ENCODE measurements at regions not wholly inside any gene's neighbourhood (a gene's known extent, or its start where the extent isn't known, plus 50 kb on each side); places are given as distances from the start of the nearest gene placed in this dataset.
"Not testable (repeated sequence)": the region's sequence is repeated elsewhere in the genome, so short reads cannot be mapped to it uniquely, and the experiment has no call there.

DNA sequence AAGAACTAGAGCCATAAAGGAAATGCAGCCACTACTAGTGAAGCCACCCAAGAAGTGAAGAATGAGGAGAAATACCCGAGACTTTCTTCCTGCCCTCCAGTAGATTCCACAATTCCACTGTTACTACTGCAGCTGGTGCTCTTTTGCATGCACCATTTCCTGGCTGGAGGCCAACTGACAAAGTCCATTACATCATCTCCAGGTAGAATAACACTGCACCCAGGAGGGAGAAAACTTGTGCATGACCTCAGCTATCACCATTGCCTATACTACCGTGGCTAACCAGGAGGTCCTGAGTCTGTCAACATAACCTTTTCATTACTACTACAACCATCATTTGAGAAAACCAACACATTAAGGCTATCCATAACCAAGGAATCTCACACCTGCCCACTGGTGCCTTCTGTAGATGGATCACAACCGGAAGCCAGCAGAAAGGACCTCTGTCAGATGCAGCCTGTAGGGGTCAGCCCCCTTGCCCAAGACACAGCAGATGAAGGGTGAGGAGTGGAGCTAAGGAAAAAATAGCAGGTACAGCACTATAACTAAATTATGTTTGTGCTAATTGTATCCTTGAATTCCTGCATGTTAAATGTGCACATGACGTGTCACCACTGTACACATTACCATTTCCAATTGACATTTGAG, 200.8 kb upstream of the C2CD4B start:
- DNase-seq, result no peak

DNA sequence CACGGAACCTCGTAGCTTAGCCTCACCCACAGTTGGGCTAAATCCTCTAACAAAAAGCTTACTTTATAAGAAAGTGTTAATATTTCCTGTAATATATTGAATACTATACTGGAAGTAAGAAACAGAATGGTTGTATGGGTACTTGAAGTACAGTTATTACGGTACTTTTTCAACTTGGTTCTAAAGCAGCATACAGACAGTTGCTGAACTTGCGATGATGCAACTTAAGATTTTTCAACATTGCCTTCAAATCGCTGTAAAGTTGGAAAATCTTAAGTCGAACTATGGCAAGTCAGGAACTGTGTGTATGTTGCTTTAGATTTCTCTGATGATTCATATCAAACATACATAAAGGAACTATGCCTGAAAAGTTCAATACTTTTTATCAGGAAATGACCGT, 204.4 kb upstream of the C2CD4B start:
- DNase-seq, result no peak

DNA sequence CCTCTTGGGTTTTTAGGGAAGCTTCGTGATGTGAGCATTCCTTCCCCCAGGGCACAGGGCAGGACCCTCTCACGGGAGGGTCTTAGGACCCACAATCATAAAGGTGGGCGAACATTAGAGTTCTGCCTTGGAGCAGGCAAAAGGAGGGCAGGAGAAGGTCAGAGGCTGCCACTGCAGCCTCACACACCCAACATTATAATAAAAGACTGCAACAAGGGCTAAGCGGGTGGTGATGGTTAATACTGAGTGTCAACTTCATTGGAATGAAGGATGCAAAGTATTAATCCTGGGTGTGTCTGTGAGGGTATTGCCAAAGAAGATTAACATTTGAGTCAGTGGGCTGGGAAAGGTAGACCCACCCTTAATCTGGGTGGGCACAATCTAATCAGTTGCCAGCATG, 206.6 kb upstream of the C2CD4B start:
- DNase-seq, result not testable (repeated sequence)

DNA sequence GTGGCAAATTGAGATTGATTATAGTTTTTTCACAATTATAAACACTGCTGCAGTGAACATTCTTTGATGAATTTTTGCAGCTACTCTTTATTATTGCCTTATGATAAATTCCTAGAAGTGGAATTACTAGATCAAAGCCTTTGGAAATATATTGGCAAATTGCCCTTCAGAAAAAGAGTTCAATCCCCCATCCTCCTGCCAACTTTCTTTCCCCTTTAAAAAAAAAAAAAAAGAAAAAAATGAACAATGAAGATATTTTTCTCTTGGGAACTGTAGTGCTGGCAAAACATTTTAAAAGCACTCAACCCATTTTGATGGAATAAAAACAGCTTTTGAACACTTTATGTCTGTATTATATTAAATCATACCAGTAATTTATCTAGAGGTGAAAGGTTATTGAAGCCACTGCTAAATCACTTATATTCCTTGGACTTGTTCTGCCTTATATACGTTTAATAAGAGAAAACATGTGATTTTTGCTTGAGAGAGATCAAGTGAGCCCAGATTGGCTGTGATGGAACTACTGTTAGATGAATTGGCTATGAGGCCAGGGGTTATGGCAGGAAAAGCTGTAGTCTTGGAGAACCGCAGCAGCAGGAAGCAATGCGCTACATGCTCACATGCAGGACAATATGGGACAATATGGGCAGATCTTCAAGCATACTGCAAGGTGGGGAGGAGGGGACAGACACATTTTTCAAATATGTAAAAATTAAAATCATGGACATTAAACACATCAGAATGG, 212.8 kb upstream of the C2CD4B start:
- DNase-seq, result peak; percentile 60

DNA sequence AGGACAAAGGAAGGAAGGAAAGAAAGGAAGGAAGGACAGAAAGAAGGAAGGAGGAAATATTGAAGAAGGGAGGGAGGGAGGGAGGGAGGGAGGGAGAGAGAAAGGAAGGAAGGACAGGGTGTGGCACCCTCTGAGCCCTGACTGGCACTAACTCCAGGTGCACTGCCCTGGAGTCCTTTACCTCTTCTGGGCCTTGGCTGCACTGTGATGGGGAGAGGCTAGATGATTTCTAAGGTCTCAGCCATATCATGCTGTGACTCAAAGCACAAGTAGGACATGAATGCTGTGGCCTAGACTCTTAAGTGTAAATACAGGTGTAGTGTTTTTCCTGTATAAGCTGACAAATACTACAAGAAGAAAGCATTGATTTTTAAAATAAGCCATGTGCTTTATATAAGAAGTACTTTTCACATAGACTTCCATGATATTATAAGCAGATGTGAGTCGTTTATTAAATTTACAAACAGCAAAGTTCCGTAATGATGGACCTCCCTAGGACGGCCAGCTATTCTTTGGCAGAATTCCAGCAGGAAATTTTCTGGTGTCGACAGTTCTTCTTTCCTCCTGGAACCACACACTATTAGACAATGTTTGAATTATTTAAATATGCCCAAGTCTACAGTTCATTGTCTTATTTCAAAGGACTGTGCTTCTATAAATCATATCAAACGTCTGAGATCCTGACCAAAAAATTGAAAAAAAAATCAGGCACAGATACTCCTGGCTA, 213.8 kb upstream of the C2CD4B start:
- no peak for DNase-seq

DNA sequence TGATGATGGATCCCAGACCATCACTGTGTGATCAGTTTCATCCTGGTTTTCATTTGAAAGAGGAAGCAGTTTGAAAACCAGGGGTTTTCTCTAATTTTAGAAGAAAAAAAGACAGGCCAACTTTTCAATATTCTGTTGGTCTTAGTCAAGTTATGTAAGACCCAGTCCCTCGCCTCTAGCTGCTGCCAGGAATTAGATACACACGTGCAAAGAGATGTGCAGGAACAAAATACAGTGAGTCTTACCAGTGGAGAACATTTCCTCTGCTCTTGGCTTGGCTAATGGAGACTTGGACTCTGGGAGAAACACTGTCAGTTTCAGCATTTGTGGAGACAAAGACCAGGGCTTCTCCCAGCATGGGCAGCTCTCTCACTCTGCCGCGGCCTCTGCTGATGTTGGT, 214.9 kb upstream of the C2CD4B start:
- no peak for DNase-seq

DNA sequence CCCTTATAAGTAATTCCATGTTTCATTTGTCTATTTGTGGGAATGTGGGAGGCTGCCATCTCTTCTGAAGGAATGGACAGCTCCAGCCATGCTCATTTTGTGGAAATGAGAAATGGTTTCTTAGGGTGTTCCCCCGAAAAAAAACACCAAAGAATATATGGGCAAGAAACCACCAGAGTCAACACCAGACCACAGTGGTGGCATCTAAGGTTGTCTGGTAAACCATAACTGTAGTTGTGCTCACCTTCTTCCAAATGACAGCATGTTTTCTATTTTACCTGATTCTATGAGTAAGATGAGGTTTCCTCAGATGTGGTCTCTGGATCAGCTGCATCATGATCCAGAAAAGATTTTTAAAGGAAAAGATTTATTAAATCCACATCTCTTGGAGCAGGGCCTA, 217.0 kb upstream of the C2CD4B start:
- no peak for DNase-seq

DNA sequence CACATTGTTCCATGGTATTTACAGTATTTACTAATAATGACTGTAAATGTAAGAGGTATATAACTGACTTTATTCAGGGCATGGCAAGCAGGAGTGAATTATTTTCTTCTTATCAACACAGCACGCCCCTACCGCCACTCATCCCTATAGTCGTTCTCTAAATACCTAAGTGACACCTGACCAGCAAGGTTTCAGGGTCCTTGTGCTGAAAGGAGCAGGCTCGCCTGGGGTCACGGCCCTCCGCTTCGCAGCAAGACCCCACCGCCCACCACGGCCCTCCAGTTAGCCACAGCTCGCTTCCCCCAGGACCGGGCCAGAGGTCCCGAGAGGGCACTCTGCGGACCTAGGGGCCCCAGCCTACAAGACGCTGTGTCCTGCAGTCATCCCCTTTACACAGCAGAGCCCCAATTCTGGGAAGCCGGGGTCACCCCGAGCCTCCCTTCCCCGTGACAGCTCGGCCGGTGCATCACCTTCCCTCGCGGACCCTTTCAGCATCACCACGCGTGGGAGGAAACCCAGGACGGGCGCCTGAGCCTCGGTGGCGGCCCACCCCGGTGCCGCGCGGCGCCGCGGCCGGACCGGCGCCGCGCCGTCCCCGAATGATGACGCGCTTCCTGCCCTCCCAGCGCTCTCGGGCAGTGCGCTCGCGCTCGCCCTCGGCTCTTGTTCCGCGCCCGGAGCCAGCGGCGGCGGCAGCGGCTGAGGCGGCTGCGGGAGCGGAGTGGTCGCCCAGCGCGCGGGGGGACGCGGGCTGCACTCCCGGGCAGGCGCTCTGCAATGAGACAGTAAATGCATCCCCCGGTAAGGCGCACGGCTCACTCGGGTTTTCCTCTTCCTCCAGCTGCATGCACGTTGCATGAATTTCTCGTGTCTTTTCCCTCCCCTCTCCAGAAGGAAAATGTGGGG, 225.1 kb upstream of the C2CD4B start, which contains the start of gene TLN2:
TLN2 (plus strand) TSS at position 666 of the 906 bp plus-strand sequence.
- peak; percentile 76 for DNase-seq

DNA sequence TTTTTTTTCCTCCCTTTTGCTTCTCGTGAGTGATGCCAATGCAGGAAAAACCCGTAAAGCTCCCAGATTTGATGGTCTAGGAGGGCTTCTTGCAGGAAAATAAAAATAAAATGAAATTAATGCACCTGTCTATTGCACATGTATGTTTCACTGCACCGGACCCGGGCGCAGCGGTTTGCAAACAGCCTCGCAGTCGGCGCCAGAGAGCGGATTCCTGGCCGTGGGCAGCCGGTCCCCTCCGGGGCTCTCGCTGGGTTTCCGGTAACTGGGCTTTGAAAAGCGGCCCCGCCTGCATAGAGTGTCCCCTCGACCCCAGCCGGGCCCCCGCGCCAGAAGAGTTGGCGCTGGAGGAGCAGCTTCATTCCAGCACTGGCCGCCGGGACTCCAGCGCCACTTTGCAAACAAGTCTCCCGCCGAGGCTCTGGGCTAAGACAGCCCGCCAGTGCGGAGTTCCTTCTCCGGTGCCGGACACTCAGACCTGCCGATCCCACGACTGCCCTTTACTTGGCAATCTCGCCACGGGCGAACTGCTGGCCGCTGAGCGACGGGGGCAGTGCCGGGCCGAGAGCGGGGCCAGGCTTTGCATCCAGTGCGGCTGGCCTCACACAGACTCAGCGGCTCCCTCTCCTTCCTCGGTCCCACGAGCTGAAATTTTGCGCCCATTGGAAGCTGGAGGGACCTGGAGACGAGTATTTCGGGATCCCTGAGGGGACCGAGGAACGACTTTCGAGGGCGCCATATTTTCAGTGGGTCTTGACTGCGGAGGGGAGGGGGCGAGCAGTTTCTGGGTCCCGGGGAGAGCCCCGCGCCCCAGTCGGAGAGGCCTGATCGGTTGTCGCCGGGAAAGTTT, 225.9 kb upstream of the C2CD4B start:
- DNase-seq, result peak; percentile 31

DNA sequence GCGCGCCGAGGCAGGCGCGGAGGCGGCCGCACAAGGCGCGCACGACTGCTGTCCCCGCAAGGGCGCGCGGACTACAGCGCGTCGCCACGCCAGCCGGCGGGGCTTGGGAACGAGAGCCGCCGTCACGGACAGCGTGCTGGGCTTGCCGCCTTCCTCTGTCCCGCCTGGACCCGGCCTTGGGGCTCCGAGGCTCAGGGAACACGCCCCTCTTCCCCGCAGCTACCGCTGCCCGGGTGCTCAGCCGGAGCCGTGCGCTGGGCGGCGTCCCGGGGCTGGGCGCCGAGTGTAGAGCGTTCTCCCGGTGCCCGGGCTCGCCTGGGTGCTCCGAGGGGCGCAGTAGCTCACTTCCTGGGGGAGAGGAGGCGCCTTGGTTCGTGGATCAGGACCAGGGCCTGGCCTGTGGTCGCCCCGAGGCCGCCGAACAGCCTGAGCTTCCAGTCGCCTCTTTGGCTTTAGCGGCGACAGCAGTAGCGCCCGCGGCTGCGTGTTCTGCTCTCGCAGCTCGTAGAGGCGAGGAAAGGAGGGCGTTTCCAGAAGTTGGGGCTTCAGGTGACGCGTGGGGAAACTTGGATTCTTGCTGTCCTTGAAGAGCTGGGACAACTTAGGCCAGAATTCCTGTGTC, 226.7 kb upstream of the C2CD4B start:
- DNase-seq, result peak; percentile 40

DNA sequence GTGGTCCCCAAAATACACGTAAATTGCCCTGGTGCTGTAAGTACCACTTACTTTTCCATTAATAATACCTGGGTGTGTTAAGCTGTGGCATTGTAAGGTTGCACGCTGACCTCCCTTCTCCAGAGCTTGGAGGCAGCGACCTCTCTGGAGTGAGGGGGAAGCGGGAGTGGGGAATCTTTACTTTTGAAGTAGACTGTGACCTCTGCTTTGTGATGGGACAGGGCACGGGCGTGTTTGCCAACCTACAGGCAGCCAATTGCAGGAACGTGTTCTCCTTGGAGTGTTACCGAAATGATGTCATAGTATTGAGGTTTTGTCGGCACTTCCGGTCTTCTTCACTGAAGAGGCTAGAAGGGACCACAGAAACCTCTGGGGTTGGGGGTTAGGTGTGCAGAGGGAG, 227.3 kb upstream of the C2CD4B start:
- DNase-seq, result no peak

DNA sequence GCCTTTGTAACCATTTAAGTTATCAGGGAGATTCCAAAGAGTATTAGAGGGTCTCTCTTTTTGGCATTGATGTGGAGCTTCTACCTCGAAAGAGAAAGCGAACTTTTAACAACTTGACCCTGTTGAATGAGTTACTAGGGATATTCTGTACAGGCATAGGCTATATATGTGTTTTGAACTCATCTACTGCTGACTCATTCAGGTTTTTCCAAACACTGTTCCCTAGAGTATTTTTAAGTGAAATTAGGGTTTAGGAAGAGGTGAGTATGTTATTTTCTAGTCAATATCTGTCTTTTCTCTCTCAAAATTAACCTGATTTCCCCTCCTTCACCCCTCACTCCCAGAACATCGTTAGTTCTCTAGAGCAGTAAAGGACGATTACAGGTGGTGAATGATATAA, 228.1 kb upstream of the C2CD4B start:
- DNase-seq, result no peak

DNA sequence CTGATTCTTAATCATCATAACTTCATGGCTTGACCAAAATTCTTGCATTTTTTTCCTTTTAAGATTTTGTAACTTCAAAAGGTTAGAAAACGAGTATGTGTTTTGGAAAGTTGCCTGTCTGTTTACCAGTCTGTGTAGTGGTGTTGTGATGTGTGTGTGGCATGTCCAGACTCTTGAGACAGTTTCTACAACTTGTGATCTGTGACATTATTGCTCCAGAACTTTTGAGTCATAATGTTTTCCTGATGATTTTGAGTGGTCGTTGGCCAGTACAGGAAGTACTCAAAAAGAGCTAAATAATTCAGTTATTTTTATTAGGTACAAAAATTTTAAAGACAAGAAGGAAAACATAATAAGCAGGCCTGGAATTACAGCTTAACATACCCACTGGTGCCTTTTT, 229.0 kb upstream of the C2CD4B start:
- no peak for DNase-seq

DNA sequence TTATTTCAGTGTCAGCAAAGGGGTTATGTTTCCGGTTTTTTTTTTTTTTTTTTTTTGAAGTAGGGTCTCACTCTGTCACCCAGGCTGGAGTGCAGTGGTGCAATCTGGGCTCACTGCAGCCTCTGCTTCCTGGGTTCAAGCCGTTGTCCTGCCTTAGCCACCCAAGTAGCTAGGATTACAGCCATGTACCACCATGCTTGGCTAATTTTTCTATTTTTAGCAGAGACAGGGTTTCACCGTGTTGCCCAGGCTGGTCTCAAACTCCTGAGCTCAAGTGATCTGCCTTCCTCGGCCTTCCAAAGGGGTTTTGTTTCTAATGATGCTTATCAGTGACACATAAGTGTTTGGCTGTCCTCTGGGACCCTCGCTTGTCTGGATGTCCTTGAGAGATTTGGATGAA, 235.7 kb upstream of the C2CD4B start:
- no peak for DNase-seq

DNA sequence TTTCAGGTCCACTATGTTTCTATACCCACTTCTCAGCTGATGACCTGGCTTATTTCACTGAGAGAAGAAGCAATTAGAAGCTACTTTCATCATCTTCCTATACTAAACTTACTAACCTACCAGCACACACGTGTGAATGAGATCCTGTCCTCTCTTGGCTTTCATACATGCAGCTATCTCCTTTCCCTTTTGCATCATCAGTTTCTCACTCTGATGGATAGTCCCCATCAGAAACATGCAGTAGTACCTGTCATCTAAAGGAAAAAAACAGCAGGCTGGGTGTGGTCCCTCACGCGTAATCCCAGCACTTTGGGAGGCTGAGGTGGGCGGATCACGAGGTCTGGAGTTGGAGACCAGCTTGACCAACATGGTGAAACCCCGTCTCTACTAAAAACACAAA, 237.6 kb upstream of the C2CD4B start:
- DNase-seq, result no peak

DNA sequence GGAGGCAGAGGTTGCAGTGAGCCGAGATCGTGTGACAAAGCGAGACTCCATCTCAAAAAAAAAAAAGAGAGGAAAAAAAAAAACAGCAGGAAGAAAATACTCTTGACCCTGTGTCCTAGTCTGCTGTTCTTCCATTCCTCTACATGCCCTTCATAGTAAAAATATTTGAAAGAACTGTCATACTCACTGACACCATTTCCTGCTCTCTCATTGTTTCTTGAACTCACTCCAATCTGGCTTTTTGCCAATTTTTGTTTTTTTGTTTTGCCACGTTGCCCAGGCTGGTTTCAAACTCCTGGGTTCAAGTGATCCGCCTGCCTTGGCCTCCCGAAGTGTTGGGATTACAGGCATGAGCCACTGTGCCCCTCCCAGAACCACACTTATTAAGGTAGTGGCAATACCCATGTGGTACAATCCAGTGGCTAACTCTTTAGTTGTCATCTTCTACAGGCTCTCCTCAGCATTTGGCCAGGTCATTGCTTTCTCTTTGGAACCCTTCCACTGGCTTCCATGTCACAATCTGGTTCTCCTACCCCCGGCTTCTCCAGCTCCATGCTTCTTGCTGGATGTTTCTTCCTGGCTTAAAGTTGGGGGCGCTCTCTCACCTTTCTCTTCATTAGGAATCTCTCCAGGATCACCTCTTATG, 238.2 kb upstream of the C2CD4B start:
- no peak for DNase-seq

DNA sequence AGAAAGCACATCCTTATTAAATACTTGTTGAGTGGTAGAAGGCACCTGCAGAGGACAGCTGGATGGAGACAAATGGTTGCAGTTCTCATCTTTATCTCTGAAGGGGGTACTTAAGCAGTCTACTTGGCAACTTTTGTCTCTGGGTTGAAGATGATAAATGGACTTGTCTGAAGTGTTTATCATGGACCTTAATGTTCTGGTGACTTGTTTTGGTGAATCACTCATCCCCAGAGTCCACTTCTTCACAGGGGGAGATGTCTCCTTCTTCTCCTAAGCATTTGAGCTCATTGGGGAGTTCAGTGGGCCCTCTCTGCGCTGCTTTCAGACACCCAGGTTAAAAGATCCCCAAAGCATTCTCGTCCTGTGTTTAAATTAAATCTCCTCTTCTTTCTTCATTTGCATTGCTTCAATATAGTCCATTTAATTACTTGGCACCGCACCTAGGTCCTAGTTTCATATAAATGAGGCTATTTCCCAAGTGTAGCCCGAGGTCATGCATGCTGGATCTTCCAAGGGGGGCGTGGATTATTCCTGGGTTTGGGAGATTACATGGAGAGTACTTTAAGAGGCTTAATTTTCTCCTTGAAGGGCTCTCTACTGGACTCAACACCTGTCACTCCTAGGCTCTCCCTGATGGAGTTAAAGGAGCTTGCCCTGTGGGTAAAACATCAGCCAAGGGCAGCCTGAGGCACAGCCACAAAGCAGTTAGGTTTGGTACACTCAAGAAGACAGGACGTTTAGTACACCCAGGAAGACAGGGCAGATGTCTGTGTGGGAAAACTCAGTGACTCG, 239.3 kb upstream of the C2CD4B start:
- no peak for DNase-seq

DNA sequence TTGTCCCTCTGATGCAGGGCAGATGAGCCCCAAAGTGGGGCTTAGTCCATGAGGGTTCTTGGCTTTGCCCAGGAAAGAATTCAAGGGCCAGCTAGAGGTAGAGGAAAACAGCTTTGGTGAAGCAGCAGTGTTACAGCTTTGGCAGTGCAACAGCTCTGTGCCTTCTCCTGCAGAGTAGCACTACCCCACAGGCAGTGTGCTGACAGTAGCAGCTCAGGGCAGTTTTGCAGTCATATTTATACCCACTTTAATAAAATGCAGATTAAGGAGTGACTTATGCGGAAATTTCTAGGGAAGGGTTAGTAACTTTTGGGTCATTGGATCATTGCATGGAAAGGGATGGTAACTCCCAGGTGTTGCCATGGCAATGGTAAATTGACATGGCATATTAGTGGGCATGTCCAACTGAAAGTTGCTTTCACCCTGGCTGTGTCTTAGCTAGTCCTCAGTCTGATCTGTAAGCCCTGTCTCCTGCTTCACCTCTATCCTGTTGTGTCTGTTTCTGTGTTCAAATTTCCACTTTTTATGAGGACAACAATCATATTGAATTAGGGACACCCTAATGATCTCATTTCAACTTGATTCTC, 241.3 kb upstream of the C2CD4B start:
- DNase-seq, result no peak

DNA sequence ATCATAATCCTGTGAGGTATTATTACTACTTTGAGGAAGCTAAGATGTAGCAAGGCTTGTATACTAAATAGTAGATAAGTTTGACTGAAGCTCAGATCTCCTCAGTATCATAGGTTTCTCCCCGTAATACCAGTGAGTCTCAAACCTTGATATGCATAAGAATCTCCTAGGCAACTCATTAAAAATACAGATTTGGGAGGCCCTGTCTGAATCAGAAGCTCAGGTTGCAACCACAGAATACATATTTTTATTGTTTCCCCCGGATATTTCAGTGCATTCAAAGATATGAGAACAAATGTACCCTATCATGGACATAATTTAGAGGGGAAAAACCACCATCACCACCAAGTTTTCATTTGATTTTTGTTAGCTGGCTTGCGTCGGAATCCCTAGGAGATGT, 242.1 kb upstream of the C2CD4B start:
- no peak for DNase-seq
